Fibroblast of lung (primary cell): ENCODE measurements at regions not wholly inside any gene's neighbourhood (a gene's known extent, or its start where the extent isn't known, plus 50 kb on each side); places are given as distances from the start of the nearest gene placed in this dataset.

Experiments used
- DNase-seq, 2 donors: peaks; one replicate each; pipeline versions ENCODE4 v3.0.0 to v3.0.0-alpha.2; 2010; ENCODE audit warnings: low read depth in 2 of 2
- H2AFZ ChIP-seq: 2 replicates; pipeline ENCODE4 v1.5.1; 2012; ENCODE audit warnings: low read length, control low read depth, inconsistent platforms
- H3K27ac ChIP-seq: 2 replicates; pipeline ENCODE4 v1.5.1; 2011; ENCODE audit warnings: low read length, control low read depth; ENCODE audit not compliant: insufficient read depth
- H3K27me3 ChIP-seq: 2 replicates; pipeline ENCODE4 v1.5.1; 2011; ENCODE audit warnings: mild to moderate bottlenecking, low read length; ENCODE audit not compliant: control insufficient read depth, insufficient read depth
- H3K36me3 ChIP-seq: 2 replicates; pipeline ENCODE4 v1.5.1; 2011; ENCODE audit warnings: low read length; ENCODE audit not compliant: control insufficient read depth, insufficient read depth
- H3K4me1 ChIP-seq: 2 replicates; pipeline ENCODE4 v1.5.1; 2011; ENCODE audit warnings: low read length; ENCODE audit not compliant: control insufficient read depth, insufficient read depth; ENCODE audit errors: extremely low read depth
- H3K4me2 ChIP-seq: 2 replicates; pipeline ENCODE4 v1.5.1; 2011; ENCODE audit warnings: low read length, control low read depth; ENCODE audit not compliant: insufficient read depth; ENCODE audit errors: extremely low read depth
- H3K4me3 ChIP-seq, 4 experiments: fragments of 200-600 bp in 1 of 4; sonication (generic) in 1 of 4; replicated peaks in 1 of 4; 2 replicates each; pipeline ENCODE4 v1.5.1; 2011 to 2016; ENCODE audit warnings: low read length in 4 of 4, low read depth in 3 of 4, mild to moderate bottlenecking in 3 of 4, control low read depth in 2 of 4, inconsistent platforms in 1 of 4, mixed read lengths in 1 of 4; ENCODE audit not compliant: insufficient read depth in 1 of 4; ENCODE audit errors: control extremely low read depth in 1 of 4
- H3K79me2 ChIP-seq: 2 replicates; pipeline ENCODE4 v1.5.1; 2012; ENCODE audit warnings: mild to moderate bottlenecking, low read length, inconsistent platforms; ENCODE audit not compliant: control insufficient read depth, insufficient read depth
- H3K9ac ChIP-seq: 2 replicates; pipeline ENCODE4 v1.5.1; 2011; ENCODE audit warnings: mild to moderate bottlenecking, low read length, control low read depth; ENCODE audit not compliant: insufficient read depth
- H3K9me3 ChIP-seq: 2 replicates; pipeline ENCODE4 v1.5.1; 2012; ENCODE audit warnings: low read depth, low read length; ENCODE audit not compliant: control insufficient read depth, insufficient read depth
- H4K20me1 ChIP-seq: 2 replicates; pipeline ENCODE4 v1.5.1; 2011; ENCODE audit warnings: low read length; ENCODE audit not compliant: control insufficient read depth, insufficient read depth; ENCODE audit errors: extremely low read depth
- CTCF ChIP-seq, 2 donors: IDR thresholded peaks in 1 of 2; conservative IDR thresholded peaks in 1 of 2; 1 replicate in 1 of 2; 2 replicates in 1 of 2; pipeline ENCODE4 v1.5.1; 2011 to 2012; ENCODE audit warnings: low read length in 2 of 2, control low read depth in 1 of 2, inconsistent platforms in 1 of 2, low read depth in 1 of 2, mild to moderate bottlenecking in 1 of 2
- EZH2 ChIP-seq: IDR thresholded peaks from 2 replicates; pipeline ENCODE4 v1.5.1; 2012; ENCODE audit warnings: low read length, control low read depth, mild to moderate bottlenecking; ENCODE audit errors: missing control alignments

- H3K36me3 ChIP-seq, result no peaks in the 10 kb centered on the region
These were observed 1352.2 kb downstream of the CDH8 start for GRCh38 chr16:60684002-60684401.

GRCh38 chr16:60682219-60682618, 1354.0 kb downstream of the CDH8 start:
- no peak overlapping the region for H3K9ac ChIP-seq
- H3K4me2 ChIP-seq, result no peak overlapping the region
- no peak overlapping the region for H3K4me3 ChIP-seq
- DNase-seq, result no peak
- TF ChIP-seq CTCF (conservative IDR thresholded peaks at IDR 0.05 in 1 of 2, IDR thresholded peaks at IDR 0.05 in 1 of 2; ENCODE audit: low read depth in 1 of 2, low read length in 2 of 2) (no peak), EZH2 (no peak)
- H3K79me2 ChIP-seq, result no peaks in the 10 kb centered on the region
- H3K27ac ChIP-seq, result no peak overlapping the region
- H3K27me3 ChIP-seq, result no peaks in the 10 kb centered on the region
- H4K20me1 ChIP-seq, result no peaks in the 10 kb centered on the region
- no peaks in the 10 kb centered on the region for H3K4me1 ChIP-seq
- no peak overlapping the region for H2AFZ ChIP-seq
- H3K9me3 ChIP-seq, result no peaks in the 10 kb centered on the region
- no peaks in the 10 kb centered on the region for H3K36me3 ChIP-seq

More at GRCh38 chr16:60684002-60684401, 1352.2 kb downstream of the CDH8 start:
- Histone ChIP-seq H3K9ac (no peak overlapping the region), H2AFZ (no peak overlapping the region), H3K27ac (no peak overlapping the region), H3K27me3 (no peaks in the 10 kb centered on the region), H3K9me3 (no peaks in the 10 kb centered on the region), H3K4me1 (no peaks in the 10 kb centered on the region), H3K4me3 (no peak overlapping the region), H3K4me2 (no peak overlapping the region), H3K79me2 (no peaks in the 10 kb centered on the region), H4K20me1 (no peaks in the 10 kb centered on the region)
- DNase-seq, result no peak
- TF ChIP-seq EZH2 (no peak), CTCF (conservative IDR thresholded peaks at IDR 0.05 in 1 of 2, IDR thresholded peaks at IDR 0.05 in 1 of 2; ENCODE audit: low read depth in 1 of 2, low read length in 2 of 2) (no peak)

- H4K20me1 ChIP-seq, result no peaks in the 10 kb centered on the region
- H3K4me1 ChIP-seq, result no peaks in the 10 kb centered on the region
- no peak overlapping the region for H3K27ac ChIP-seq
- H3K4me3 ChIP-seq, result no peak overlapping the region
- H3K27me3 ChIP-seq, result no peaks in the 10 kb centered on the region
- H3K9me3 ChIP-seq, result no peaks in the 10 kb centered on the region
- no peaks in the 10 kb centered on the region for H3K79me2 ChIP-seq
- H2AFZ ChIP-seq, result no peak overlapping the region
- no peaks in the 10 kb centered on the region for H3K36me3 ChIP-seq
- no peak overlapping the region for H3K4me2 ChIP-seq
- TF ChIP-seq CTCF (conservative IDR thresholded peaks at IDR 0.05 in 1 of 2, IDR thresholded peaks at IDR 0.05 in 1 of 2; ENCODE audit: low read depth in 1 of 2, low read length in 2 of 2), result no peak
- TF ChIP-seq EZH2, result no peak
- no peak overlapping the region for H3K9ac ChIP-seq
- DNase-seq, result no peak
These were observed 1355.2 kb downstream of the CDH8 start for GRCh38 chr16:60681043-60681442.
